Neural cell (in vitro differentiated cells): ENCODE measurements at regions not wholly inside any gene's neighbourhood (a gene's known extent, or its start where the extent isn't known, plus 50 kb on each side); places are given as distances from the start of the nearest gene placed in this dataset.

ENCODE experiments used
- EP300 ChIP-seq: fragments of 450-650 bp; conservative IDR thresholded peaks from 2 replicates; pipeline ENCODE4 v1.6.1; 2014; ENCODE audit warnings: antibody characterized with exemption, mild to moderate bottlenecking, moderate library complexity; ENCODE audit not compliant: poor library complexity, severe bottlenecking
- TF ChIP-seq, protein P1 (sequence below): fragments of 450-650 bp; IDR thresholded peaks from 2 replicates; pipeline ENCODE4 v1.5.1; 2014; ENCODE audit warnings: antibody characterized with exemption, mild to moderate bottlenecking, moderate library complexity; ENCODE audit not compliant: poor library complexity, severe bottlenecking

DNA sequence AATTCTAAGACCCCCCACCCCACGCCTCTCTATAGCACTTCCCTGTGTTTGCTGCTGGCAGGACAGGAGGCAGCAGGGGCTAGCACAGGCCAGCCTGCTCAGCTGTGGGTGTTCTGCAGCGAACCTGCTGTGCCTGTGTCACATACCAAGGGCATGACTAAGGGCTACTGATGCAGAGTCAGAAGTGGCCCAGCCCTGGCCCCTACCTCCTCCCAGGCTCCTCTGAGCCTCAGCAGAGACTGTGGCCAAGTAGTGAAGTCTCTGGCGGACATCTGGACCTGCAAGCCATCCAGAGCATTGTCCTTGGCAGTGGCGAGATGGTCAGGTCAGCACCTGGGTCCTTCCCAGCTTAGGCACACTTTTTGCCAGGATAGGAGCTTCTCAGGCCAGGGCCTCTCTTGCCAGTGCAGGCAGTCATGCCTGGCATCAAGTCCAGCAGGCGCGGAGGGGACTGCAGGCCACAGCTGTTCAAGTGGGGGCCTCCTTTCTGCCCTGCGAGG, 116.3 kb upstream of the RET start:
- TF ChIP-seq, protein P1, sequence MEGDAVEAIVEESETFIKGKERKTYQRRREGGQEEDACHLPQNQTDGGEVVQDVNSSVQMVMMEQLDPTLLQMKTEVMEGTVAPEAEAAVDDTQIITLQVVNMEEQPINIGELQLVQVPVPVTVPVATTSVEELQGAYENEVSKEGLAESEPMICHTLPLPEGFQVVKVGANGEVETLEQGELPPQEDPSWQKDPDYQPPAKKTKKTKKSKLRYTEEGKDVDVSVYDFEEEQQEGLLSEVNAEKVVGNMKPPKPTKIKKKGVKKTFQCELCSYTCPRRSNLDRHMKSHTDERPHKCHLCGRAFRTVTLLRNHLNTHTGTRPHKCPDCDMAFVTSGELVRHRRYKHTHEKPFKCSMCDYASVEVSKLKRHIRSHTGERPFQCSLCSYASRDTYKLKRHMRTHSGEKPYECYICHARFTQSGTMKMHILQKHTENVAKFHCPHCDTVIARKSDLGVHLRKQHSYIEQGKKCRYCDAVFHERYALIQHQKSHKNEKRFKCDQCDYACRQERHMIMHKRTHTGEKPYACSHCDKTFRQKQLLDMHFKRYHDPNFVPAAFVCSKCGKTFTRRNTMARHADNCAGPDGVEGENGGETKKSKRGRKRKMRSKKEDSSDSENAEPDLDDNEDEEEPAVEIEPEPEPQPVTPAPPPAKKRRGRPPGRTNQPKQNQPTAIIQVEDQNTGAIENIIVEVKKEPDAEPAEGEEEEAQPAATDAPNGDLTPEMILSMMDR, result no peak
- TF ChIP-seq EP300, result no peak
